BE2C (cell line): ENCODE measurements at regions not wholly inside any gene's neighbourhood (a gene's known extent, or its start where the extent isn't known, plus 50 kb on each side); places are given as distances from the start of the nearest gene placed in this dataset.

ENCODE experiments used
- DNase-seq: peaks from one replicate; pipeline ENCODE4 v3.0.0-alpha.2; 2020
- H3K27me3 ChIP-seq: fragments of 250-450 bp; sonication (Bioruptor Pico); 2 replicates; pipeline ENCODE4 v1.5.1; 2020; ENCODE audit warnings: mild to moderate bottlenecking
- H3K36me3 ChIP-seq: fragments of 250-450 bp; sonication (Bioruptor Pico); 2 replicates; pipeline ENCODE4 v1.5.1; 2020; ENCODE audit warnings: mild to moderate bottlenecking
- H3K4me1 ChIP-seq: fragments of 250-450 bp; sonication (Bioruptor Pico); 2 replicates; pipeline ENCODE4 v1.5.1; 2020
- H3K4me3 ChIP-seq: 2 replicates; pipeline ENCODE4 v1.5.1; 2011; ENCODE audit warnings: low read depth, low read length
- H3K9me3 ChIP-seq: fragments of 250-450 bp; sonication (Bioruptor Pico); 2 replicates; pipeline ENCODE4 v1.5.1; 2020
- CTCF ChIP-seq: IDR thresholded peaks from 2 replicates; pipeline ENCODE4 v1.5.1; 2012; ENCODE audit warnings: mild to moderate bottlenecking, low read depth, low read length

DNA sequence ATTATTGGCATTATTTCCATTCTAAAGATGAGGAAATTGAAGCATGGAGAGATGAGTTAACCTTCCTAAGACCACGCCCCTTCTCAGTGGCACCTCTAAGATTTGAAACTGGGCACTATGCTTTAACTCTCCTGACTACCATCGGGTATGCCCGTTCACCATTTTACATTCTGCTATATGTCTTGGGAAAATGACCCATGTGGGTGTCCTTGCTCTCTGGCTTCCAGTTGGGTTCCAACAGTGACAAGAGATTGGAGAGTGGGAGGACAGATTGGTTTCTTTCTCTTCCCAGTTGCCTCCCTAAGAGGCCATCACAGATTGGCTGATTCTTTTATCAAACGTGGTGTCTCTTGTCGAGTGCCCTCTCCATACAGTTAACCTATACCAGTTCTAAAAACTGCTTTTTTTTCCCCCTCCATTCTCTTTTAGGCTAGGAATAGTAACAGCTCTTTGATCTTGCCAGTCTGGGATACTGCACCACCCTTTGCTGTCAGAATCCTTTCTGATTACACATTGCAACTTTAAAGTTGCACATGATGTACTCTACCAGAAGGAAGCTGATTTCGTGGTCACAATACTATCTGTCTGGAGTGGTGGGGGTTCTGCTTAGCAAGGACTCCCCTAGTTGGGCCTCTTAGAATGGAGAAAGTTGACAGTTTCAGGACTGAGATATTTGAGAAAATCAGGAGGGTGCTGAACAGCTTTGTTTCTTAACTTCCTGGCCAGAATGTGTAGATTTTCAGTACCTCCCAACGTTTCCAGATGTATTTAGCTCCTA is 88.0 kb upstream of the ELOVL5 start:
- Histone ChIP-seq H3K27me3 (no peaks in the 10 kb centered on the region), H3K36me3 (no peaks in the 10 kb centered on the region), H3K9me3 (no peaks in the 10 kb centered on the region), H3K4me1 (no peaks in the 10 kb centered on the region), H3K4me3 (no peak overlapping the region)
- no peak for DNase-seq
- no peak for TF ChIP-seq CTCF

GRCh38 chr6:53433951-53434285 is 85.2 kb upstream of the ELOVL5 start:
- no peaks in the 10 kb centered on the region for H3K4me1 ChIP-seq
- TF ChIP-seq CTCF = no peak

GRCh38 chr6:53433261-53433950 is 84.7 kb upstream of the ELOVL5 start:
- Histone ChIP-seq H3K36me3 (no peaks in the 10 kb centered on the region), H3K9me3 (no peaks in the 10 kb centered on the region), H3K4me3 (no peak overlapping the region), H3K27me3 (peaks cover 2% of the 10 kb centered on the region; the same call in 1 of the 2 replicates), H3K4me1 (no peaks in the 10 kb centered on the region)
- DNase-seq = no peak
- no peak for TF ChIP-seq CTCF

More at GRCh38 chr6:53433951-53434285, 85.2 kb upstream of the ELOVL5 start:
- DNase-seq = no peak
- H3K9me3 ChIP-seq = no peaks in the 10 kb centered on the region
- no peaks in the 10 kb centered on the region for H3K36me3 ChIP-seq
- no peak overlapping the region for H3K4me3 ChIP-seq
- H3K27me3 ChIP-seq = peaks cover 2% of the 10 kb centered on the region; the same call in 1 of the 2 replicates

GRCh38 chr6:53432318-53433161 is 83.8 kb upstream of the ELOVL5 start:
- Histone ChIP-seq H3K4me1 (no peaks in the 10 kb centered on the region), H3K4me3 (no peak overlapping the region), H3K36me3 (no peaks in the 10 kb centered on the region), H3K9me3 (no peaks in the 10 kb centered on the region), H3K27me3 (peaks cover 2% of the 10 kb centered on the region; the same call in 1 of the 2 replicates)
- no peak for DNase-seq
- no peak for TF ChIP-seq CTCF

- Histone ChIP-seq H3K4me1 (no peaks in the 10 kb centered on the region), H3K9me3 (no peaks in the 10 kb centered on the region), H3K4me3 (no peak overlapping the region), H3K27me3 (peaks cover 2% of the 10 kb centered on the region; the same call in 1 of the 2 replicates), H3K36me3 (no peaks in the 10 kb centered on the region)
- TF ChIP-seq CTCF = no peak
- DNase-seq = no peak
Measured at GRCh38 chr6:53431704-53432103, 83.0 kb upstream of the ELOVL5 start.
